Adrenal gland (tissue), 9 donors: ENCODE measurements at regions not wholly inside any gene's neighbourhood (a gene's known extent, or its start where the extent isn't known, plus 50 kb on each side); places are given as distances from the start of the nearest gene placed in this dataset.

Experiments
- DNase-seq, 7 donors: peaks; one replicate each; pipeline ENCODE4 v3.0.0-alpha.2; 2019 to 2020
- H3K27ac ChIP-seq, 5 donors: fragments of 200-600 bp; sonication (generic) in 4 of 5; 1 replicate in 3 of 5; 2 replicates in 2 of 5; pipeline versions ENCODE4 v1.5.1 to v1.8.0; 2016 to 2020; ENCODE audit warnings: mild to moderate bottlenecking in 1 of 5
- H3K27me3 ChIP-seq: fragments of 200-600 bp; 2 replicates; pipeline ENCODE4 v1.8.0; 2021
- H3K36me3 ChIP-seq, 2 donors: fragments of 200-600 bp; replicated peaks in 1 of 2; 1 replicate in 1 of 2; 2 replicates in 1 of 2; pipeline versions ENCODE4 v1.5.1 to v1.8.0; 2018 to 2022
- H3K4me1 ChIP-seq, 2 donors: fragments of 200-600 bp; replicated peaks in 1 of 2; 1 replicate in 1 of 2; 2 replicates in 1 of 2; pipeline versions ENCODE4 v1.5.1 to v1.8.0; 2018 to 2021
- H3K4me3 ChIP-seq, 4 donors: fragments of 200-600 bp; sonication (generic) in 3 of 4; one replicate each; pipeline ENCODE4 v1.5.1; 2016 to 2018
- H3K9me3 ChIP-seq, 3 donors: fragments of 200-600 bp; sonication (generic) in 1 of 3; replicated peaks in 1 of 3; 1 replicate in 2 of 3; 2 replicates in 1 of 3; pipeline versions ENCODE4 v1.5.1 to v1.8.0; 2016 to 2021
- CTCF ChIP-seq, 6 experiments: fragments of 450-650 bp in 4 of 6; fragments of 200-600 bp in 2 of 6; sonication (generic) in 1 of 6; IDR thresholded peaks; 1 replicate in 5 of 6; 2 replicates in 1 of 6; pipeline versions ENCODE4 v1.5.1 to v1.8.0; 2016 to 2021; ENCODE audit warnings: antibody characterized with exemption in 6 of 6, mild to moderate bottlenecking in 2 of 6, moderate library complexity in 1 of 6
- POLR2A ChIP-seq, 2 donors: fragments of 450-650 bp; IDR thresholded peaks; one replicate each; pipeline ENCODE4 v1.6.1; 2017; ENCODE audit warnings: antibody characterized with exemption in 2 of 2, mild to moderate bottlenecking in 2 of 2, moderate library complexity in 1 of 2
- WGBS, 4 donors: extraction: QIAGEN DNeasy Blood & Tissue Kit in 2 of 4; methylation state at CpG; one replicate each; pipeline versions ENCODE4 v1.1.5 to v1.1.7; 2013 to 2017; 5-methylcytosine and 5-hydroxymethylcytosine counted together
- intact Hi-C, 2 donors: fragments of 100-400 bp; cut with DNase I; formaldehyde crosslinking; loops; one replicate each; pipeline versions ENCODE4 v1.14.1 to v1.15.0; 2022 to 2023
- donor health status: healthy with polysubstance abuse.
- donor health status: Bipolar disorder and iron deficiency.
- donor health status: DM: yes; HTN: yes; CAD: no.
- donor health status: DM: no; HTN: no; CAD: no.
- donor health status: DM: no; HTN: no; CAD: no.

DNA sequence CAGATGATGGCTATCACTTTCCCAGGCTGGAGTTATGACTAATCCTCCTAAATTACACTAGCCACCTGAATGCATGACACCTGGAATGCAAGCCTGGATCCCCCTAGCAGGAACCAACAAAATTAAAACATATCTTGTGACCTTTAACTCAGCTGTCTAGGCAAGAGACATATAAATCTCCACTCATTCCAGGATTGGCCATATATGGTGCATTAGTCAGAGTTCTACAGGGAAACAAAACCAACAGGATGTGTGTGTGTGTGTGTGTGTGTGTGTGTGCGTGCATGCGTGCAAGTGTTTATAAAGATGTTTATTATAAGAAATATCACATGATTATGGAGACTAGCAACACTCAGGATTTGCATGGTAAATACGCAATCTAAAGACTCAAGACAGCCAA is 212.8 kb downstream of the KIF21A start:
- H3K9me3 ChIP-seq = no peaks in the 10 kb centered on the region
- H3K4me3 ChIP-seq = no peak overlapping the region
- TF ChIP-seq POLR2A (IDR thresholded peaks at IDR 0.05) (no peak), CTCF (IDR thresholded peaks at IDR 0.05) (no peak)
- intact Hi-C loops = no loop called here
- no peaks in the 10 kb centered on the region for H3K27me3 ChIP-seq
- no peak for DNase-seq
- H3K36me3 ChIP-seq = no peaks in the 10 kb centered on the region
- 59 to 67% (median 63%) methylated on average over 3 of the region's 3 CpGs for WGBS, 4 donors
- H3K27ac ChIP-seq = no peak overlapping the region
- H3K4me1 ChIP-seq = no peaks in the 10 kb centered on the region

- Histone ChIP-seq H3K4me3 (no peak overlapping the region), H3K27ac (no peak overlapping the region), H3K36me3 (no peaks in the 10 kb centered on the region), H3K27me3 (no peaks in the 10 kb centered on the region), H3K9me3 (no peaks in the 10 kb centered on the region), H3K4me1 (no peaks in the 10 kb centered on the region)
- no peak for DNase-seq
- intact Hi-C loops = no loop called here
- 59 to 64% (median 63%) methylated on average over 2 of the region's 2 CpGs for WGBS, 4 donors
- TF ChIP-seq CTCF (IDR thresholded peaks at IDR 0.05) (no peak), POLR2A (IDR thresholded peaks at IDR 0.05) (no peak)
These were observed 215.7 kb downstream of the KIF21A start for GRCh38 chr12:39227218-39227617.

GRCh38 chr12:39224971-39225370 is 217.9 kb downstream of the KIF21A start:
- intact Hi-C loops = no loop called here
- H3K27me3 ChIP-seq = no peaks in the 10 kb centered on the region
- no peak for DNase-seq
- no peak for TF ChIP-seq POLR2A (IDR thresholded peaks at IDR 0.05)
- TF ChIP-seq CTCF (IDR thresholded peaks at IDR 0.05) = no peak
- H3K4me3 ChIP-seq = no peak overlapping the region
- no peaks in the 10 kb centered on the region for H3K4me1 ChIP-seq
- no peaks in the 10 kb centered on the region for H3K36me3 ChIP-seq
- H3K9me3 ChIP-seq = no peaks in the 10 kb centered on the region
- no peak overlapping the region for H3K27ac ChIP-seq

DNA sequence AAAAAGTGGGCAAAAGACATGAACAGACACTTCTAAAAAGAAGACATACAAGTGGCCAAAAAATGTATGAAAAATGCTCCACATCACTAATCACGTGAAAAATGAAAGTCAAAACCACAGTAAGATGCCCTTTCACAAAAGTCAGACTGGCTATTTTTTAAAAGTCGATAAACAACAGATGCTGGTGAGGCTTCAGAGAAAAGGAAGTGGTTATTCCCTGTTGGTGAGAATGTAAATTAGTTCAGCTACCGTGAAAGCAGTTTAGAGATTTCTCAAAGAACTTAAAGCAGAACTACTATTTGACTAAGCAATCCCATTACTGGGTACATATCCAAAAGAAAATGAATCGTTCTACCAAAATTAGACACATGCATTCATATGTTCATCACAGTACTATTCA is 237.0 kb downstream of the KIF21A start:
- no peak for DNase-seq
- Histone ChIP-seq H3K27ac (no peak overlapping the region), H3K9me3 (no peaks in the 10 kb centered on the region), H3K4me1 (no peaks in the 10 kb centered on the region), H3K27me3 (no peaks in the 10 kb centered on the region), H3K36me3 (no peaks in the 10 kb centered on the region), H3K4me3 (no peak overlapping the region)
- 53 to 75% (median 59%) methylated on average over 4 of the region's 4 CpGs for WGBS, 4 donors
- TF ChIP-seq CTCF (IDR thresholded peaks at IDR 0.05) = no peak
- no peak for TF ChIP-seq POLR2A (IDR thresholded peaks at IDR 0.05)
- intact Hi-C loops = no loop called here
